Osteocyte (in vitro differentiated cells): ENCODE measurements at regions not wholly inside any gene's neighbourhood (a gene's known extent, or its start where the extent isn't known, plus 50 kb on each side); places are given as distances from the start of the nearest gene placed in this dataset.

Source experiments
- DNase-seq: peaks from one replicate; pipeline ENCODE4 v3.0.0; 2021; ENCODE audit warnings: mixed read lengths; ENCODE audit not compliant: unreplicated experiment; ENCODE audit errors: extremely low spot score
- H3K27ac Mint-ChIP-seq: one replicate; pipeline ENCODE4 v1.8.0; 2021; ENCODE audit warnings: mild to moderate bottlenecking, mixed read lengths; ENCODE audit not compliant: unreplicated experiment
- H3K27me3 Mint-ChIP-seq: one replicate; pipeline ENCODE4 v1.8.0; 2021; ENCODE audit warnings: mixed read lengths; ENCODE audit not compliant: unreplicated experiment
- H3K36me3 Mint-ChIP-seq: one replicate; pipeline ENCODE4 v1.8.0; 2021; ENCODE audit warnings: mixed read lengths; ENCODE audit not compliant: unreplicated experiment
- H3K4me1 Mint-ChIP-seq: one replicate; pipeline ENCODE4 v1.8.0; 2021; ENCODE audit warnings: mixed read lengths; ENCODE audit not compliant: unreplicated experiment
- H3K4me3 Mint-ChIP-seq: one replicate; pipeline ENCODE4 v1.8.0; 2021; ENCODE audit warnings: mild to moderate bottlenecking, moderate library complexity, mixed read lengths; ENCODE audit not compliant: unreplicated experiment
- H3K9me3 Mint-ChIP-seq: one replicate; pipeline ENCODE4 v1.8.0; 2021; ENCODE audit warnings: mixed read lengths; ENCODE audit not compliant: unreplicated experiment
- TF ChIP-seq, protein P1 (sequence below): fragments of 200-600 bp; sonication (generic); IDR thresholded peaks from 2 replicates; pipeline ENCODE4 v1.5.0; 2021; ENCODE audit warnings: antibody characterized with exemption, mild to moderate bottlenecking, moderate library complexity

DNA sequence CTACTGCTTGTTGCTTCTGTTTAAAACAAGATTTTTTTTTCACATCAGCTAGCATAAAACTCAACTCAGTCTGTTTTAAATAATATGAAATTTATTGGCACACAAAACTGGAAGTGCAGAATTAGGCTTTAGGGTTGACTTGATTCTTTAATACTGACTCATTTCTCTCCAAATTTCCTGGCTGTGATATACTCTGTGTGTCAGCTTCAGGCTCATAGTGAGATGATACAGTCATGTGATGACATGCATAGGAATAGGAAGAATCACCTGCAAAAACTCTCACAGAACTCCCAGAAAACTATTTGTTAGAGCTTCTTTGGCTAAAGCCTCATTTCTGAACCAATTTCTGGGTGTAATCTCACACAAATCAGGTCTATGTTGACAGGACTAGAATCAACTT is 1068.0 kb upstream of the EPHA7 start:
- H3K9me3 Mint-ChIP-seq, result no peaks in the 10 kb centered on the region
- no peaks in the 10 kb centered on the region for H3K4me1 Mint-ChIP-seq
- H3K4me3 Mint-ChIP-seq, result no peak overlapping the region
- TF ChIP-seq, protein P1, sequence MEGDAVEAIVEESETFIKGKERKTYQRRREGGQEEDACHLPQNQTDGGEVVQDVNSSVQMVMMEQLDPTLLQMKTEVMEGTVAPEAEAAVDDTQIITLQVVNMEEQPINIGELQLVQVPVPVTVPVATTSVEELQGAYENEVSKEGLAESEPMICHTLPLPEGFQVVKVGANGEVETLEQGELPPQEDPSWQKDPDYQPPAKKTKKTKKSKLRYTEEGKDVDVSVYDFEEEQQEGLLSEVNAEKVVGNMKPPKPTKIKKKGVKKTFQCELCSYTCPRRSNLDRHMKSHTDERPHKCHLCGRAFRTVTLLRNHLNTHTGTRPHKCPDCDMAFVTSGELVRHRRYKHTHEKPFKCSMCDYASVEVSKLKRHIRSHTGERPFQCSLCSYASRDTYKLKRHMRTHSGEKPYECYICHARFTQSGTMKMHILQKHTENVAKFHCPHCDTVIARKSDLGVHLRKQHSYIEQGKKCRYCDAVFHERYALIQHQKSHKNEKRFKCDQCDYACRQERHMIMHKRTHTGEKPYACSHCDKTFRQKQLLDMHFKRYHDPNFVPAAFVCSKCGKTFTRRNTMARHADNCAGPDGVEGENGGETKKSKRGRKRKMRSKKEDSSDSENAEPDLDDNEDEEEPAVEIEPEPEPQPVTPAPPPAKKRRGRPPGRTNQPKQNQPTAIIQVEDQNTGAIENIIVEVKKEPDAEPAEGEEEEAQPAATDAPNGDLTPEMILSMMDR, result no peak
- H3K27ac Mint-ChIP-seq, result no peak overlapping the region
- no peak for DNase-seq
- H3K27me3 Mint-ChIP-seq, result peaks cover 13% of the 10 kb centered on the region
- H3K36me3 Mint-ChIP-seq, result no peaks in the 10 kb centered on the region

DNA sequence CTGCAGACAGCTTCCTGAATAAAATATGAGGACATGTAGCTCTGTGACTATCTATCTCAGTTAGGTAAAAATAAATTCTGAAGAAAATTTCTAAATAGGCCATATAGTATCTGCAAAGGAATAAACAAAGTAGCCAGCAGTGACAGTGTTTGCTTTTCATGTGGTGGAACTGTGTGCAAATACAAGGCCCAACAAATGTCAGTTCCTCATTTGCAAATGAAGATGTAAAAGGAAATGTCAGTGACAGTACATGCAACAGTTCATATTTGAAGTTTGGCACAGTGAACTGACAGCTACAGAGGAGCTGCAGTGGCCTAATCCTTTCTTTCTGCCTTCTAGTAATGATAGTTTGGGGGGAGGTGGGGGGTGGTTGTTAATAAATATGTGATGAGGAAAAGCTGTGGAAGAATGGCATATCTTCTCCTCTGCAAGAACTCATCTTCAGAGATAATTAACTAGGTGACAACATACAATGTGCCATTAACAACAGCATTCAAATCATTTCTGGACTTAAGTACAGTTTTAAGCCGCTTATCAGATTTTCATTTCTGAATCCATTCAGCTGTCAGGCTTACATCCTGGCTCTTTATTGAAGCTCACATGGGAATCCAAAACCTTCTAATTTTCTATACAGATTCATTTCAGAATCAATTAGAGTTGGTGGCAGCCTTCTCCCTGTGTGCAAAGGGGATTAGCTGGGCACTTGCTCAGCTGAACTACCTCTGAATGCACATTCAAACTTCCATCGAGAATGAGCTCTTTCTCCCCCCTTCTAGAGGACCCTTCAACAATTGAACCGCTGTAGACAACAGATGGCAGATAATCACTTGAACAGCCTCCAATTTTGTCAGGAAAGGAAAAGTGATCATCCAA is 1059.0 kb upstream of the EPHA7 start:
- H3K9me3 Mint-ChIP-seq, result peaks cover 16% of the 10 kb centered on the region
- TF ChIP-seq, protein P1, result no peak
- H3K27me3 Mint-ChIP-seq, result peaks cover 4% of the 10 kb centered on the region
- no peaks in the 10 kb centered on the region for H3K4me1 Mint-ChIP-seq
- H3K4me3 Mint-ChIP-seq, result no peak overlapping the region
- no peak for DNase-seq
- H3K27ac Mint-ChIP-seq, result no peak overlapping the region
- H3K36me3 Mint-ChIP-seq, result peaks cover 1% of the 10 kb centered on the region

DNA sequence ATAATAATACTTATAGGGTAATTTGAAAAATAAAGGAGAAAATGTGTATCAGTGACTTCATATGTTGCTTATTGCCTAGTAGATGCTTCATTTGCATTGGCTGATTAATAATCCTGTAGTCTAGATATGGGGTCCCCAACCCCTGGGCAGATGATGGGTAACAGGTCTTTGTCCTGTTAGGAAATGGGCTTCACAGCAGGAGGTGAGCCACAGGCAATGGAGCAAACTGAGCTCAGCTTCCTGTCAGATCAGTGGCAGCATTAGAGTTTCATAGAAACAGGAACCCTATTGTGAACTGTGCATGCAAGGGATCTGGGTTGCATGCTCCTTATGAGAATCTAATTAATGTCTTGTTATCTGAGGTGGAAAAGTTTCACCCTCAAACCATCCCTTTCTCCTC is 1049.5 kb upstream of the EPHA7 start:
- H3K4me3 Mint-ChIP-seq, result no peak overlapping the region
- H3K27me3 Mint-ChIP-seq, result no peaks in the 10 kb centered on the region
- DNase-seq, result no peak
- no peak overlapping the region for H3K27ac Mint-ChIP-seq
- H3K9me3 Mint-ChIP-seq, result no peaks in the 10 kb centered on the region
- TF ChIP-seq, protein P1, result no peak
- no peaks in the 10 kb centered on the region for H3K4me1 Mint-ChIP-seq
- no peaks in the 10 kb centered on the region for H3K36me3 Mint-ChIP-seq

DNA sequence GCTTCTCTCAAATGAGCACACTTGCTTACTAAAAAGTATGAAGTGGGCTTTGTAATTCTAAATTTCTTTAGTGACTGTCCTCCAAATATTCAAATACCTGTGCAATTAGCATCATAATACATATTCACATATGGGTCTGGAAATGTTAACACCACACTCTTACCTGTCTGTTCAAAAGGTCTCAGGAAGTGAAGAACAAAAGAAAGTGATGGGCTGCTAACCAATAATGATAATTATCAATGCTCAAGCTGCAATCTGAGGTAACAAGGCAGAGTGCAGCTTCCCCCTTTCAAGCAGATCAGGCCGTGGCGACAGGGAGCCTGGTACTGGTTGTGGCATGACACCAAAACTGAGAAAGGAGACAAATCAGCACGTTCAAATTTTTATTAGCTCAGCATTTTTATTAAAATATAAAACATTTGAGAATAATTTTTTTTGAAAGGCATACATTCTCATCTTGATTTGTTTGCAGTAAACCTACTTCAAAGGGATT is 1044.7 kb upstream of the EPHA7 start:
- H3K27ac Mint-ChIP-seq, result no peak overlapping the region
- no peak for DNase-seq
- H3K4me3 Mint-ChIP-seq, result no peak overlapping the region
- no peaks in the 10 kb centered on the region for H3K36me3 Mint-ChIP-seq
- TF ChIP-seq, protein P1, result no peak
- no peaks in the 10 kb centered on the region for H3K9me3 Mint-ChIP-seq
- no peaks in the 10 kb centered on the region for H3K4me1 Mint-ChIP-seq
- H3K27me3 Mint-ChIP-seq, result peaks cover 3% of the 10 kb centered on the region

DNA sequence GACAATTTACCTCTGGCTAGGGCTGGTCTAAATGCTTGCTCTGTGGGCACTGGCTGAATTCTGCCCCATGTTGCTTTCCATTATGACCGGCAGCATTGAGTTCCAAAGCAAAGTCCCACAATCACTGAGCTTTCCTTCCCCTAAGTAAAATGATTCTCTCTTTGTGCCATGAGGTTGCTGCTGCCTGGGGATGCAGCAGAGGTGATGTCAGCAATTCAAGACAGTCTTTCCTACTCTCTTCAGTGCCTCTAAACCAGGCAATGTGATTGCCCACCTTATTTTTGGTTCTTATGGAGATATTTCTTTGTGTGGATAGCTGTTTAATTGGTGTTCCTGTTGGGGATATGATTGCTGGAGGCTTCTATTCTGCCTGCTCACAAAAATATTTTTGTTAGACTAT is 1043.9 kb upstream of the EPHA7 start:
- no peak for DNase-seq
- Mint-ChIP-seq H3K4me1 (no peaks in the 10 kb centered on the region), H3K27me3 (peaks cover 3% of the 10 kb centered on the region), H3K27ac (no peak overlapping the region), H3K9me3 (no peaks in the 10 kb centered on the region), H3K36me3 (no peaks in the 10 kb centered on the region), H3K4me3 (no peak overlapping the region)
- TF ChIP-seq, protein P1, result no peak
